ENCODE measurements at regions not wholly inside any gene's neighbourhood (a gene's known extent, or its start where the extent isn't known, plus 50 kb on each side); places are given as distances from the start of the nearest gene placed in this dataset.

DNA sequence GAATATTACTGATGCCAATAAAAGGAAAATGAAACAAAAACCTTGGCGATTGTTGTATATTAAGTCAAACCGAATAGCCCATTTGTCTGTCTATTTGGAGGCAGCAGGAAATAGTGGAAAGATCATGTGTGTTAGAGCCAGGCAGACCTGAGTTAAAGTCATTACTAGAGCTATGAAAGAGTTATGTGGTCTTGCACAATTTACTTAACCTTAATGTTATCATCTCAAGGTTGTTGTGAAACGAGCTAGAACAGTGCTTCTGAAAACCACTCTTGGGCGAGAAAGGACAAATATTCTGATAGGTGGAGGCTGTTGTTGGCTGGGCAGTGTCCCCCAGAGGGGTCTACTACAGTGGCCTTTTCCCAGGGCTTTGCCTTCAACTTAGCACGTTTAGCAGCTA lies 60.0 kb upstream of the NUP160 start:
- Mint-ChIP-seq H3K27ac (no peak overlapping the region), H3K9me3 (no peaks in the 10 kb centered on the region), H3K4me1 (peaks cover 8% of the 10 kb centered on the region), H3K4me3 (no peak overlapping the region), H3K27me3 (no peaks in the 10 kb centered on the region), H3K36me3 (ENCODE audit: low read depth) (no peaks in the 10 kb centered on the region)
- peak; percentile 42 for ATAC-seq (replicated peaks)

DNA sequence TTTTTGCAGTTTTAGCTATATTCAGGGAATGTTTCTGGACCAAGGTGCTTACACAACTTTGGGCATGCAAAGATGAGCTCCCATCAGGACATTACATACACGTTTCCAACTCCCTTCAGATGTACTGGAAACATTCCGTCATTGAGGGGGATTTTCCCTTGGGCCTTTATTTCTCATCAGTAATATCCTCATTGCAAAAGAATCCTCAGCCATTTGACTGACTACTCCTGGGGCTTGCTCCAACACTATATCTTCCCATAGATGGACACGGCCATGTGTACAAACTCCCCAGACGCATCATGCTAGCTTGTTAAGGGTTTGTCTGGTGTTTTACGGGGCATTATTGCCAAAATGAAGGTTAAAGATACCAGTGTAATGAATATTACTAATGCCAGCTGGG lies 59.3 kb upstream of the NUP160 start:
- Mint-ChIP-seq H3K36me3 (ENCODE audit: low read depth) (no peaks in the 10 kb centered on the region), H3K27me3 (no peaks in the 10 kb centered on the region), H3K4me3 (no peak overlapping the region), H3K4me1 (peaks cover 8% of the 10 kb centered on the region), H3K9me3 (no peaks in the 10 kb centered on the region), H3K27ac (no peak overlapping the region)
- no peak for ATAC-seq (replicated peaks)

DNA sequence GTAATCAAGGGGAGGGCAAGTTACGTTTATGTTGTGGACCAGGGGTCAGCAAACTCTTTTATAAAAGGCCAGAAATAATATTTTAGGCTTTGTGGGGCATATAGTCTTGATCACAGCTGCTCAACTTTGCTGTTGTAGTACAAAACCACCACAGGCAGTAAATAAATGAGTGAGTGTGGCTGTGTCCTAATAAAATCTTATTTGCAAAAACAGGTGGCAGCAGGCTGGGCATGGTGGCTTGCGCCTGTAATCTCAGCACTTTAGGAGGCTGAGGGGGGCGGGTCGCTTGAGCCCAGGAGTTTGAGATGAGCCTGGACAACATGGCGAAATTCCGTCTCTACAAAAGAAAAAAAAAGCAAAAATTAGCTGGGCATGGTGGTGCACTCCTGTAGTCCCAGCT lies 57.9 kb upstream of the NUP160 start:
- Mint-ChIP-seq H3K36me3 (ENCODE audit: low read depth) (no peaks in the 10 kb centered on the region), H3K27me3 (no peaks in the 10 kb centered on the region), H3K27ac (no peak overlapping the region), H3K9me3 (no peaks in the 10 kb centered on the region), H3K4me1 (peaks cover 4% of the 10 kb centered on the region), H3K4me3 (no peak overlapping the region)
- ATAC-seq (replicated peaks) = no peak

DNA sequence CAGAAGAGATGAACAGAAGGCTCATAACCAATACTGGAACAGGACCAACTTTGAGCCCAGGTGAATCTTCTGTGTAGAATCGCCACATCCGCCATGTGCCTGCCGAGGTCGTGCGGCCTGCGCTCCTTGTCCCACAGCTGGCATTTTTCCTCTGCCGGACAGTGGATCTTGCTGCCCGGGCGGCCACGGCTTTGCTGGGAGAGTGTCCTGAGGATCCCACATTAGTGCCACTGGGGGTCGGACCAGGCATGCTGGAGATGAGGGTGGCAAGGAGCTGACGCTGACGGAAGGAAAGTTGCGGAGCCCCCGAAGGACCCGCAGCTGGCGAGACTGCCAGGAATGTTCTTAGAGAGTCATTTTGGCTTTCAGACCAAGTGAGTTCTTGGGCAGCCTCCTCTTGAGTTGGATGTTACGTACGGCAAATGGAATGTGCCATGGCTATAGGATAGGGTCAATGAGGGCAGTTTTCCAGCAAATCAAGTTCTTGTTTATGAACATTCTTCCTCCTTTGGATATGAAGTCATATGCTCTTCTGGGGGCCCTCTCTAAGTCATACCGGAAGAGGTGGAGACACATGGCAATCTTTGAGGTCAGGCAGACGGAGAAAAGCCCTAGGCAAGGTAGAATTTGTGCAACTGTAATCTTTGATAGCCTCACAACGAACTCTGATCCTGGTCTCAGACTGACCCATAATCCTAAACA lies 57.4 kb upstream of the NUP160 start:
- H3K4me3 Mint-ChIP-seq = no peak overlapping the region
- no peaks in the 10 kb centered on the region for H3K36me3 Mint-ChIP-seq (ENCODE audit: low read depth)
- H3K27me3 Mint-ChIP-seq = no peaks in the 10 kb centered on the region
- no peak for ATAC-seq (replicated peaks)
- peaks cover 4% of the 10 kb centered on the region for H3K4me1 Mint-ChIP-seq
- H3K27ac Mint-ChIP-seq = no peak overlapping the region
- H3K9me3 Mint-ChIP-seq = no peaks in the 10 kb centered on the region

DNA sequence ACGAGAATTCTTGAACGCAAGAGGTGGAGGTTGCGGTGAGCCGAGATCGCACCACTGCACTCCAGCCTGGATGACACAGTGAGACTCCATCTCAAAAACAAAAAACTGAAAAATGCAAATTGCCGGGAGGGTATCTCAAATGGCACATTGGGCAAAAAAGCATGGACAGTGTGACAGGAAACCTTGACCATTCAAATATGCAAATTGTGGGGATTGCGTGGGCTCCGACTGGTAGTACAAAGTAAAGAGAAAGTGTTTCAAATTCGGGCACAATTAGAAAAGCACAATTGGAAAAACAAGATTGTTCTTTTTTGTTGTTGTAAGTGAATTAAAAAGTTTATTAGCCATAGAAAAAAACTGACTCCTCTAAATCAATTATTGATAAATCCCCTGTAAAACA lies 56.7 kb upstream of the NUP160 start:
- Mint-ChIP-seq H3K4me1 (peaks cover 4% of the 10 kb centered on the region), H3K27me3 (no peaks in the 10 kb centered on the region), H3K4me3 (no peak overlapping the region), H3K9me3 (no peaks in the 10 kb centered on the region), H3K36me3 (ENCODE audit: low read depth) (no peaks in the 10 kb centered on the region), H3K27ac (no peak overlapping the region)
- no peak for ATAC-seq (replicated peaks)

DNA sequence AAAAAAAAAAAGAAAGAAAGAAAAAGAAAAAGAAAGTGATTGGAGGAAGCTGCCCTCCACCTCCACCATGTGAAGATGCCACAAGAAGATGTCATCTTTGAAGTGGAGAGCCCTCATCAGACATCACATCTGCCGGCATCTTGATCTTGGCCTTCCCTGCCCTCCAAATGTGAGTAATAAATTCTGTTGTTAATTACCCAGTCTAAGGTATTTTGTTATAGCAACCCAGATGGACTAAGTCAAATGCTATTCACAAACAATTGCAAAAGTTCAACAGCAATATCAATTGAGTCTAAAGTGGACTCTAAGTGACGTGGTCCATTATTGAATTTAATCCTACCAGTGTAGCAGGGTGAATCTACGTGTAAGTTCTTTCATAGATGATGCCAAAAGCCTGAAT lies 55.9 kb upstream of the NUP160 start:
- no peak for ATAC-seq (replicated peaks)
- no peaks in the 10 kb centered on the region for H3K27me3 Mint-ChIP-seq
- H3K4me3 Mint-ChIP-seq = no peak overlapping the region
- H3K9me3 Mint-ChIP-seq = no peaks in the 10 kb centered on the region
- H3K4me1 Mint-ChIP-seq = peaks cover 9% of the 10 kb centered on the region
- H3K36me3 Mint-ChIP-seq (ENCODE audit: low read depth) = no peaks in the 10 kb centered on the region
- no peak overlapping the region for H3K27ac Mint-ChIP-seq

DNA sequence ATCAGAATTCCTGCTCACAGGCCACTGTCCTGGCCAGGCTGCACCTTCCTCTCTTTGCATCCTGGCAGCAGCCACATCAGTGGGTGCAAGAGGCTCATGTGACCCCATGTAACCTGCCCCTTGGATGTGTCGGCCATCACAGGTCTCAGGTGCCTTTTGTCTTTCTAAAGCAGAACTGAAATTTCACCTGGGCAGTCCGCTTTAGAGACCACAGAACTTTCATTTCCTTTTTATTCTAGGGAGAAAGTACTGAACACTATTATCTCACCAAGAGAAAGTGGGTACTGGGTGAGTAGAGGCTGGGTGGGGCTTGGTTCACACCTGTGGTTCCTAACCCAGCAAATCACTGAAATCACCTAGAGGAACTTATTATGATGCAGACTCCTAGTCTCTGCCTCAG lies 51.7 kb upstream of the NUP160 start:
- no peaks in the 10 kb centered on the region for H3K9me3 Mint-ChIP-seq
- peak; percentile 34 for ATAC-seq (replicated peaks)
- no peaks in the 10 kb centered on the region for H3K36me3 Mint-ChIP-seq (ENCODE audit: low read depth)
- peaks cover 5% of the 10 kb centered on the region for H3K4me1 Mint-ChIP-seq
- no peaks in the 10 kb centered on the region for H3K27me3 Mint-ChIP-seq
- no peak overlapping the region for H3K27ac Mint-ChIP-seq
- no peak overlapping the region for H3K4me3 Mint-ChIP-seq

Measured in activated T-helper 17 cell treated with anti-CD3 and anti-CD28 coated beads, Interleukin-2, amount 50 U/mL, for 72 hours (primary cell).